ENCODE measurements at regions not wholly inside any gene's neighbourhood (a gene's known extent, or its start where the extent isn't known, plus 50 kb on each side); places are given as distances from the start of the nearest gene placed in this dataset.
A peak's percentile ranks its signal among the peaks of the same experiment; 100 is the strongest.

GRCh38 chr3:141684758-141685157 lies 53.3 kb upstream of the RNF7 start:
- H3K4me1 ChIP-seq (replicated peaks), result no peaks in the 10 kb centered on the region
- no peak for TF ChIP-seq POLR2A (IDR thresholded peaks at IDR 0.05)
- TF ChIP-seq, protein P1, sequence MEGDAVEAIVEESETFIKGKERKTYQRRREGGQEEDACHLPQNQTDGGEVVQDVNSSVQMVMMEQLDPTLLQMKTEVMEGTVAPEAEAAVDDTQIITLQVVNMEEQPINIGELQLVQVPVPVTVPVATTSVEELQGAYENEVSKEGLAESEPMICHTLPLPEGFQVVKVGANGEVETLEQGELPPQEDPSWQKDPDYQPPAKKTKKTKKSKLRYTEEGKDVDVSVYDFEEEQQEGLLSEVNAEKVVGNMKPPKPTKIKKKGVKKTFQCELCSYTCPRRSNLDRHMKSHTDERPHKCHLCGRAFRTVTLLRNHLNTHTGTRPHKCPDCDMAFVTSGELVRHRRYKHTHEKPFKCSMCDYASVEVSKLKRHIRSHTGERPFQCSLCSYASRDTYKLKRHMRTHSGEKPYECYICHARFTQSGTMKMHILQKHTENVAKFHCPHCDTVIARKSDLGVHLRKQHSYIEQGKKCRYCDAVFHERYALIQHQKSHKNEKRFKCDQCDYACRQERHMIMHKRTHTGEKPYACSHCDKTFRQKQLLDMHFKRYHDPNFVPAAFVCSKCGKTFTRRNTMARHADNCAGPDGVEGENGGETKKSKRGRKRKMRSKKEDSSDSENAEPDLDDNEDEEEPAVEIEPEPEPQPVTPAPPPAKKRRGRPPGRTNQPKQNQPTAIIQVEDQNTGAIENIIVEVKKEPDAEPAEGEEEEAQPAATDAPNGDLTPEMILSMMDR (IDR thresholded peaks at IDR 0.05), result no peak
- TF ChIP-seq POLR2AphosphoS5 (IDR thresholded peaks at IDR 0.05), result no peak
- DNase-seq (ENCODE audit: low spot score), result no peak
- intact Hi-C loops (cut with DNase I), result no loop called here
- no peaks in the 10 kb centered on the region for H3K27me3 ChIP-seq (replicated peaks; ENCODE audit: insufficient read depth)
- H3K9me3 ChIP-seq, result no peaks in the 10 kb centered on the region
- H3K27ac ChIP-seq, result no peak overlapping the region
- H3K36me3 ChIP-seq, result no peaks in the 10 kb centered on the region
- H3K4me3 ChIP-seq, result no peak overlapping the region
- 96% methylated on average over 1 of the region's 1 CpG for WGBS

GRCh38 chr3:141686466-141687291 lies 51.4 kb upstream of the RNF7 start:
- intact Hi-C loops (cut with DNase I), result no loop called here
- WGBS, result 31% methylated on average over 8 of the region's 8 CpGs
- Histone ChIP-seq H3K4me1 (replicated peaks) (no peaks in the 10 kb centered on the region), H3K36me3 (no peaks in the 10 kb centered on the region), H3K27ac (peak overlapping the region; percentile 2 to 22), H3K9me3 (no peaks in the 10 kb centered on the region), H3K27me3 (replicated peaks; ENCODE audit: insufficient read depth) (no peaks in the 10 kb centered on the region), H3K4me3 (peak overlapping the region in 1 of 2 donors; percentile 8)
- peak; percentile 8 for DNase-seq (ENCODE audit: low spot score)
- TF ChIP-seq, protein P1 (IDR thresholded peaks at IDR 0.05), result no peak
- TF ChIP-seq POLR2A (IDR thresholded peaks at IDR 0.05) (no peak), POLR2AphosphoS5 (IDR thresholded peaks at IDR 0.05) (no peak)
